Panc1 (cell line): ENCODE measurements at regions not wholly inside any gene's neighbourhood (a gene's known extent, or its start where the extent isn't known, plus 50 kb on each side); places are given as distances from the start of the nearest gene placed in this dataset.

Source experiments
- ATAC-seq: fragments of 200-7000 bp; cut with Tn5 transposase; 2 replicates; pipeline ENCODE4 v1.9.1; 2020; ENCODE audit warnings: mild to moderate bottlenecking, moderate library complexity
- BruUV-seq: library from RNA; stranded (reverse); fragments of 400-500 nt; replicated peaks from 2 replicates; lab custom pipeline; 2021; lab: Mats Ljungman, UMichigan
- CTCF ChIA-PET: fragments of 300-600 bp; sonication (Branson Sonifier 250); formaldehyde crosslinking; loops from one replicate; lab custom pipeline; 2022; ENCODE audit warnings: antibody characterized with exemption; lab: Charles Lee
- POLR2A ChIA-PET: fragments of 300-600 bp; sonication (Branson Sonifier 250); formaldehyde crosslinking; loops from one replicate; lab custom pipeline; 2022; ENCODE audit warnings: antibody characterized with exemption; lab: Charles Lee
- DNase-seq: peaks from one replicate; pipeline ENCODE4 v3.0.0-alpha.2; 2010; ENCODE audit warnings: low read depth, low spot score
- H3K27ac ChIP-seq: 2 replicates; pipeline ENCODE4 v1.5.1; 2011; ENCODE audit warnings: mild to moderate bottlenecking, low read length, inconsistent platforms
- H3K27me3 ChIP-seq: fragments of 200-500 bp; sonication (Bioruptor generic); 2 replicates; pipeline ENCODE4 v1.6.0; 2014; ENCODE audit warnings: low read length, inconsistent platforms; ENCODE audit not compliant: control insufficient read depth, insufficient read depth
- H3K36me3 ChIP-seq: fragments of 200-500 bp; sonication (Bioruptor generic); 2 replicates; pipeline ENCODE4 v1.5.1; 2014; ENCODE audit warnings: inconsistent platforms, mild to moderate bottlenecking, low read length, moderate library complexity; ENCODE audit not compliant: control insufficient read depth, insufficient read depth
- H3K4me1 ChIP-seq: 2 replicates; pipeline ENCODE4 v1.5.1; 2011; ENCODE audit warnings: inconsistent platforms, mild to moderate bottlenecking, low read length, moderate library complexity; ENCODE audit not compliant: control insufficient read depth, insufficient read depth
- H3K4me3 ChIP-seq, 2 experiments: 2 replicates each; pipeline ENCODE4 v1.5.1; 2011 to 2012; ENCODE audit warnings: low read depth in 2 of 2, low read length in 2 of 2, mild to moderate bottlenecking in 2 of 2, inconsistent platforms in 1 of 2, moderate library complexity in 1 of 2
- H3K9me3 ChIP-seq: fragments of 200-500 bp; sonication (Bioruptor generic); 2 replicates; pipeline ENCODE4 v1.5.1; 2014; ENCODE audit warnings: low read depth, mild to moderate bottlenecking, inconsistent platforms, low read length, moderate library complexity; ENCODE audit not compliant: control insufficient read depth, insufficient read depth
- CTCF ChIP-seq: fragments of 450-650 bp; IDR thresholded peaks from 2 replicates; pipeline ENCODE4 v1.5.1; 2017; ENCODE audit warnings: mild to moderate bottlenecking
- POLR2AphosphoS5 ChIP-seq: IDR thresholded peaks from 2 replicates; pipeline ENCODE4 v1.6.1; 2012; ENCODE audit warnings: mild to moderate bottlenecking, low read depth, low read length, moderate library complexity
- REST ChIP-seq, 2 experiments: IDR thresholded peaks; 2 replicates each; pipeline ENCODE4 v1.6.1; 2011 to 2012; ENCODE audit warnings: low read depth in 2 of 2, control low read depth in 1 of 2, low read length in 1 of 2, mild to moderate bottlenecking in 1 of 2, moderate library complexity in 1 of 2; ENCODE audit not compliant: insufficient read depth in 1 of 2
- SIN3A ChIP-seq: IDR thresholded peaks from 2 replicates; pipeline ENCODE4 v1.6.1; 2012; ENCODE audit warnings: low read depth, mild to moderate bottlenecking, low read length, moderate library complexity, borderline replicate concordance; ENCODE audit not compliant: insufficient read depth
- TCF7L2 ChIP-seq: IDR thresholded peaks from 2 replicates; pipeline ENCODE4 v1.6.1; 2011; ENCODE audit warnings: mild to moderate bottlenecking, low read depth, low read length, inconsistent platforms
- in situ Hi-C: cut with HindIII; loops from 2 replicates; pipeline ENCODE4 v1.10.0; 2016; ENCODE audit warnings: low sequenced_read_pairs, low pct_unique_long_range_greater_than_20kb
- intact Hi-C: fragments of 100-400 bp; cut with micrococcal nuclease; formaldehyde crosslinking; loops from one replicate; pipeline ENCODE4 v1.10.0; 2022; ENCODE audit not compliant: unreplicated experiment

GRCh38 chr18:64807560-64807959, 658.7 kb upstream of the LINC00305 start:
- ATAC-seq (no peak), DNase-seq (no peak)
- Histone ChIP-seq H3K27me3 (no peaks in the 10 kb centered on the region), H3K9me3 (no peaks in the 10 kb centered on the region), H3K36me3 (no peaks in the 10 kb centered on the region), H3K4me3 (no peak overlapping the region), H3K4me1 (no peaks in the 10 kb centered on the region), H3K27ac (no peak overlapping the region)
- in situ Hi-C loops: no loop called here
- BruUV-seq: no TSS peak
- ChIA-PET POLR2A (no interaction called here), CTCF (no interaction called here)
- intact Hi-C loops: no loop called here
- no peak for TF ChIP-seq TCF7L2
- TF ChIP-seq CTCF: no peak
- no peak for TF ChIP-seq REST (IDR thresholded peaks at IDR 0.05; ENCODE audit: insufficient read depth in 1 of 2, low read depth in 2 of 2, low read length in 1 of 2)
- TF ChIP-seq SIN3A: no peak
- TF ChIP-seq POLR2AphosphoS5: no peak

- POLR2A ChIA-PET: no interaction called here
- no peak for ATAC-seq
- intact Hi-C loops: no loop called here
Observed at GRCh38 chr18:64806691-64807090, 657.8 kb upstream of the LINC00305 start.

More at GRCh38 chr18:64806691-64807090, 657.8 kb upstream of the LINC00305 start:
- Histone ChIP-seq H3K9me3 (no peaks in the 10 kb centered on the region), H3K27ac (no peak overlapping the region), H3K36me3 (no peaks in the 10 kb centered on the region), H3K4me1 (no peaks in the 10 kb centered on the region), H3K4me3 (no peak overlapping the region), H3K27me3 (no peaks in the 10 kb centered on the region)
- DNase-seq: no peak
- no peak for TF ChIP-seq REST (IDR thresholded peaks at IDR 0.05; ENCODE audit: insufficient read depth in 1 of 2, low read depth in 2 of 2, low read length in 1 of 2)
- no peak for TF ChIP-seq POLR2AphosphoS5
- TF ChIP-seq SIN3A: no peak
- no peak for TF ChIP-seq CTCF
- TF ChIP-seq TCF7L2: no peak
- in situ Hi-C loops: no loop called here
- BruUV-seq: no TSS peak
- CTCF ChIA-PET: no interaction called here
